ENCODE measurements at regions not wholly inside any gene's neighbourhood (a gene's known extent, or its start where the extent isn't known, plus 50 kb on each side); places are given as distances from the start of the nearest gene placed in this dataset.

- H3K27ac ChIP-seq (replicated peaks): no peak overlapping the region
- no peaks in the 10 kb centered on the region for H3K27me3 ChIP-seq (ENCODE audit: insufficient read depth, poor library complexity, severe bottlenecking)
- no peak for TF ChIP-seq GABPA (IDR thresholded peaks at IDR 0.05; ENCODE audit: low read depth)
- no peak for TF ChIP-seq SPI1 (IDR thresholded peaks at IDR 0.05; ENCODE audit: borderline replicate concordance, low read depth)
- no peak for TF ChIP-seq CTCF (IDR thresholded peaks at IDR 0.05; ENCODE audit: insufficient read depth, low read length)
- TF ChIP-seq POLR2AphosphoS5 (IDR thresholded peaks at IDR 0.05; ENCODE audit: low read depth): no peak
- TF ChIP-seq REST (IDR thresholded peaks at IDR 0.05; ENCODE audit: insufficient replicate concordance, low read depth): no peak
- H3K4me3 ChIP-seq (replicated peaks; ENCODE audit: insufficient read depth, low read length): no peak overlapping the region
- DNase-seq (ENCODE audit: low read depth in 1 of 2, low spot score in 1 of 2): no peak
These were observed 161.9 kb upstream of the TSHZ3 start for GRCh38 chr19:31511098-31511497.

GRCh38 chr19:31511696-31512095 is 162.5 kb upstream of the TSHZ3 start:
- H3K27me3 ChIP-seq (ENCODE audit: insufficient read depth, poor library complexity, severe bottlenecking): no peaks in the 10 kb centered on the region
- no peak overlapping the region for H3K27ac ChIP-seq (replicated peaks)
- no peak overlapping the region for H3K4me3 ChIP-seq (replicated peaks; ENCODE audit: insufficient read depth, low read length)
- TF ChIP-seq POLR2AphosphoS5 (IDR thresholded peaks at IDR 0.05; ENCODE audit: low read depth) (no peak), GABPA (IDR thresholded peaks at IDR 0.05; ENCODE audit: low read depth) (no peak), CTCF (IDR thresholded peaks at IDR 0.05; ENCODE audit: insufficient read depth, low read length) (no peak), SPI1 (IDR thresholded peaks at IDR 0.05; ENCODE audit: borderline replicate concordance, low read depth) (no peak), REST (IDR thresholded peaks at IDR 0.05; ENCODE audit: insufficient replicate concordance, low read depth) (no peak)
- DNase-seq (ENCODE audit: low read depth in 1 of 2, low spot score in 1 of 2): no peak

GRCh38 chr19:31512181-31512970 is 163.1 kb upstream of the TSHZ3 start:
- TF ChIP-seq SPI1 (IDR thresholded peaks at IDR 0.05; ENCODE audit: borderline replicate concordance, low read depth) (no peak), GABPA (IDR thresholded peaks at IDR 0.05; ENCODE audit: low read depth) (no peak), REST (IDR thresholded peaks at IDR 0.05; ENCODE audit: insufficient replicate concordance, low read depth) (no peak), CTCF (IDR thresholded peaks at IDR 0.05; ENCODE audit: insufficient read depth, low read length) (no peak), POLR2AphosphoS5 (IDR thresholded peaks at IDR 0.05; ENCODE audit: low read depth) (no peak)
- H3K27ac ChIP-seq (replicated peaks): no peak overlapping the region
- no peaks in the 10 kb centered on the region for H3K27me3 ChIP-seq (ENCODE audit: insufficient read depth, poor library complexity, severe bottlenecking)
- no peak for DNase-seq (ENCODE audit: low read depth in 1 of 2, low spot score in 1 of 2)
- no peak overlapping the region for H3K4me3 ChIP-seq (replicated peaks; ENCODE audit: insufficient read depth, low read length)

All from HL-60 (cell line).